SK-N-SH treated with all-trans-retinoic acid at 6 μM for 48 hours (cell line): ENCODE measurements at regions not wholly inside any gene's neighbourhood (a gene's known extent, or its start where the extent isn't known, plus 50 kb on each side); places are given as distances from the start of the nearest gene placed in this dataset.

ENCODE experiments used
- ARNTL ChIP-seq: fragments of 450-650 bp; formaldehyde crosslinking; IDR thresholded peaks from 2 replicates; pipeline ENCODE4 v1.5.0; 2020; ENCODE audit warnings: low read depth, mild to moderate bottlenecking, moderate library complexity, borderline replicate concordance
- BACH2 ChIP-seq: fragments of 250-450 bp; sonication (Bioruptor Pico); IDR thresholded peaks from 2 replicates; pipeline ENCODE4 v1.9.0; 2021; ENCODE audit warnings: mild to moderate bottlenecking, borderline replicate concordance
- CREB5 ChIP-seq: fragments of 250-450 bp; sonication (Bioruptor Pico); IDR thresholded peaks from 2 replicates; pipeline ENCODE4 v1.5.1; 2020; ENCODE audit warnings: low read depth, mild to moderate bottlenecking, moderate library complexity
- OSR1 ChIP-seq: fragments of 250-450 bp; sonication (Bioruptor Pico); IDR thresholded peaks from 2 replicates; pipeline ENCODE4 v1.8.0; 2022; ENCODE audit warnings: moderate library complexity, mild to moderate bottlenecking, inconsistent platforms
- PPARA ChIP-seq: fragments of 250-450 bp; sonication (Bioruptor Pico); IDR thresholded peaks from 2 replicates; pipeline ENCODE4 v1.5.0; 2020; ENCODE audit warnings: mild to moderate bottlenecking, borderline replicate concordance
- RARB ChIP-seq: fragments of 250-450 bp; sonication (Bioruptor Pico); IDR thresholded peaks from 2 replicates; pipeline ENCODE4 v1.8.0; 2021; ENCODE audit warnings: mild to moderate bottlenecking, moderate library complexity
- SNAI2 ChIP-seq: fragments of 250-450 bp; sonication (Bioruptor Pico); IDR thresholded peaks from 2 replicates; pipeline ENCODE4 v1.5.0; 2020; ENCODE audit warnings: mild to moderate bottlenecking, moderate library complexity
- TSHZ2 ChIP-seq: fragments of 250-450 bp; sonication (Bioruptor Pico); IDR thresholded peaks from 2 replicates; pipeline ENCODE4 v1.5.0; 2020; ENCODE audit warnings: mild to moderate bottlenecking, moderate library complexity
- ZC3H10 ChIP-seq: fragments of 250-450 bp; sonication (Bioruptor Pico); IDR thresholded peaks from 2 replicates; pipeline ENCODE4 v1.5.1; 2021; ENCODE audit warnings: mild to moderate bottlenecking, moderate library complexity
- ZFP3 ChIP-seq: fragments of 250-450 bp; sonication (Bioruptor Pico); IDR thresholded peaks from 2 replicates; pipeline ENCODE4 v1.5.0; 2020; ENCODE audit warnings: mild to moderate bottlenecking, moderate library complexity
- ZNF565 ChIP-seq: fragments of 450-650 bp; formaldehyde crosslinking; conservative IDR thresholded peaks from 2 replicates; pipeline ENCODE4 v1.5.0; 2020; ENCODE audit warnings: low read depth, mild to moderate bottlenecking, moderate library complexity
- ZNF70 ChIP-seq: fragments of 450-650 bp; formaldehyde crosslinking; IDR thresholded peaks from 2 replicates; pipeline ENCODE4 v1.5.0; 2020; ENCODE audit warnings: mild to moderate bottlenecking, moderate library complexity

- no peak for TF ChIP-seq RARB
- TF ChIP-seq CREB5 (CRISPR knock-in tag) = no peak
- no peak for TF ChIP-seq ZC3H10 (CRISPR knock-in tag)
- no peak for TF ChIP-seq ZFP3 (CRISPR knock-in tag)
- TF ChIP-seq ZNF70 (CRISPR knock-in tag) = no peak
- no peak for TF ChIP-seq ARNTL (CRISPR knock-in tag)
- no peak for TF ChIP-seq TSHZ2 (CRISPR knock-in tag)
- no peak for TF ChIP-seq PPARA
- TF ChIP-seq BACH2 (CRISPR knock-in tag) = no peak
- TF ChIP-seq SNAI2 (CRISPR knock-in tag) = no peak
- no peak for TF ChIP-seq ZNF565 (CRISPR knock-in tag)
- no peak for TF ChIP-seq OSR1
Observed at GRCh38 chr2:217248312-217248935, 388.6 kb upstream of the TNP1 start.
